ENCODE measurements at regions not wholly inside any gene's neighbourhood (a gene's known extent, or its start where the extent isn't known, plus 50 kb on each side); places are given as distances from the start of the nearest gene placed in this dataset.

GRCh38 chr12:127473766-127474165 lies 793.2 kb upstream of the TMEM132C start:
- Histone ChIP-seq H3K9me3 (replicated peaks in 1 of 3) (no peaks in the 10 kb centered on the region), H3K4me3 (no peak overlapping the region), H3K36me3 (replicated peaks in 1 of 2) (no peaks in the 10 kb centered on the region), H3K4me1 (replicated peaks in 1 of 2) (no peaks in the 10 kb centered on the region), H3K27me3 (no peaks in the 10 kb centered on the region), H3K27ac (no peak overlapping the region)
- TF ChIP-seq CTCF (IDR thresholded peaks at IDR 0.05) (no peak), POLR2A (IDR thresholded peaks at IDR 0.05) (no peak)
- 70 to 86% (median 78%) methylated on average over 6 of the region's 6 CpGs for WGBS, 4 donors
- no peak for DNase-seq
- intact Hi-C loops (cut with DNase I), result no loop called here

DNA sequence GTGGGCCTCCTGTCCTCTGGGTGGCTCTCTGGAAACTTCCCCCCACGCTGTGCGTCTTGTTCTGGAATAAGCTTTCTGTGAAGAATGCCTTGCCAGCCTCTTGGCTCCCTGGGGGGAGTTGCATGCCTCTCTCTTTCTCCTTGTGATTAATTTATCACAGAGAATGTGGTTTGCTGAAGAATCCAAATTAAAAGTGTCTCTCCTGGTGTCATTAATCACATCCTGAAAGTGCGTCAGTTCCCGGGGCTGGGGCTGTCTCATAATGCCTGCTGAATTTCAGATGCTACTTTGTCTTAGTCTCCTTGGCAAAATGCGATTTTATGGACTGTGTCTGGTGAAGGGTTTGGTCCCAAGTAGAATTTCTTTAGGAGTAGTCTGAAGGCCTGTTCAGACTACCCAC lies 787.7 kb upstream of the TMEM132C start:
- 57 to 77% (median 74%) methylated on average over 5 of the region's 5 CpGs for WGBS, 4 donors
- Histone ChIP-seq H3K4me3 (no peak overlapping the region), H3K27ac (no peak overlapping the region), H3K36me3 (replicated peaks in 1 of 2) (no peaks in the 10 kb centered on the region), H3K9me3 (replicated peaks in 1 of 3) (no peaks in the 10 kb centered on the region), H3K27me3 (no peaks in the 10 kb centered on the region), H3K4me1 (replicated peaks in 1 of 2) (no peaks in the 10 kb centered on the region)
- no peak for DNase-seq
- TF ChIP-seq POLR2A (IDR thresholded peaks at IDR 0.05), result no peak
- no peak for TF ChIP-seq CTCF (IDR thresholded peaks at IDR 0.05)
- intact Hi-C loops (cut with DNase I), result no loop called here

DNA sequence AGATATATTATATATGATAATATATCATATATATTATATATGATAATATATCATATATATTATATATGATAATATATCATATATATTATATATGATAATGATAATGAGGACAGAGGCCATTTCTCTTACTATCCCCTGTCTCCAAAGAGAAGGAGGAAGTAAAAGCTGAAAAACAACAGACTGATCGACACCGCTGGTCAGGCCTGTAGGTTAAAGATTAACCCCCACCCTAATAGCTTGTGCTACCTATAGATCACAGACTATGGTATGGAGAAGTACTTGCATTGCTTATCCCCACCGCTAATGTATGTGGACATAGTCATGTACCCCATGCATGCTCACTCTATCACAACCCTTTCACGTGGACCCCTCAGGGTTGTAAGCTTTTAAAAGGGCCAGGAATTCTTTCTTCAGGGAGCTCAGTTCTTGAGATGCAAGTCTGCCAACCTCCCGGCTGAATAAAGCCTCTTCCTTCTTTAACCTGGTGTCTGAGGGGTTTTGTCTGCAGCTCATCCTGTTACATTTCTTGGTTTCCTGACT lies 786.1 kb upstream of the TMEM132C start:
- intact Hi-C loops (cut with DNase I), result no loop called here
- Histone ChIP-seq H3K4me1 (replicated peaks in 1 of 2) (no peaks in the 10 kb centered on the region), H3K27me3 (no peaks in the 10 kb centered on the region), H3K27ac (no peak overlapping the region), H3K4me3 (no peak overlapping the region), H3K9me3 (replicated peaks in 1 of 3) (no peaks in the 10 kb centered on the region), H3K36me3 (replicated peaks in 1 of 2) (no peaks in the 10 kb centered on the region)
- no peak for DNase-seq
- 77 to 89% (median 86%) methylated on average over 5 of the region's 5 CpGs for WGBS, 4 donors
- TF ChIP-seq POLR2A (IDR thresholded peaks at IDR 0.05), result no peak
- no peak for TF ChIP-seq CTCF (IDR thresholded peaks at IDR 0.05)

DNA sequence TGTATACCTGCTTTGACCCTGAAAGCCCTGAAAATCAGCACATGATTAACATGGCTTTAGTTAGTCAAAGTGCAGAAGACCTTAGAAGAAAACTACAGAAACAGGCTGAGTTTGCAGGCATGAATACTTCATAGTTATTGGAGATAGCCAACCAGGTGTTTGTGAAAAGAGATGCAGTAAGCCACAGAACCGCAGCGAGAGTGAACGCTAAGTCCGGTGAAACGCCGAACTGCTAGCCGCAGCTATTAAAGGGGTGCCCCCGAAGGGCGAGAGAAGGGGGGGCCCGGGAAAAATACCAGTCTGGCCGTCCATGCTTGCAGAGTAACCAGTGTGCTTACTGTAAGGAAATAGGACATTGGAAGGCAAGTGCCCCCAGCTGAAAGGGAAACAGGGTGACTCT lies 784.0 kb upstream of the TMEM132C start:
- no peaks in the 10 kb centered on the region for H3K4me1 ChIP-seq (replicated peaks in 1 of 2)
- no peaks in the 10 kb centered on the region for H3K9me3 ChIP-seq (replicated peaks in 1 of 3)
- 88 to 96% (median 95%) methylated on average over 11 of the region's 11 CpGs for WGBS, 4 donors
- DNase-seq, result no peak
- no peaks in the 10 kb centered on the region for H3K27me3 ChIP-seq
- TF ChIP-seq POLR2A (IDR thresholded peaks at IDR 0.05), result no peak
- no peak for TF ChIP-seq CTCF (IDR thresholded peaks at IDR 0.05)
- H3K27ac ChIP-seq, result no peak overlapping the region
- intact Hi-C loops (cut with DNase I), result no loop called here
- no peaks in the 10 kb centered on the region for H3K36me3 ChIP-seq (replicated peaks in 1 of 2)
- H3K4me3 ChIP-seq, result no peak overlapping the region

Measured in adrenal gland (tissue), 9 donors.